ENCODE measurements at regions not wholly inside any gene's neighbourhood (a gene's known extent, or its start where the extent isn't known, plus 50 kb on each side); places are given as distances from the start of the nearest gene placed in this dataset.

DNA sequence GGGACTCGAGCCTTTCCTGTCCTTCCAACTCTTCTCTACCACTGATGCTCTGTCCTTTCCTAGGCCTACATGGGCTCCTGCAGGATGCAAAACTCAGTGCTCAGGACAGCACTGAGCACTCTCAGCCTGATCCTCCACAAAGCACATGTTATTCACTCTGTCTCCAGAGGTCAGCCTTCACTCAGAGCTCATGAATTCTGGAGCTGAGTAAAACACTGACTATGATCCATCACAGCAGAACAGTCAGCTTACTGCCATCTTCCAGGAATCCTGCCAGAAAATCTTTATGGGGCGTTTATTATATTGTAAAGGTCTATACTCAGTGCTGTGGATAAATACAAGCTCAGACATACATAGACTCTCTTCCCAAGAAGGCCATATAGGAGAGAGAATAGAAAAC is 121.5 kb upstream of the CPEB2 start:
- no peak for ATAC-seq
- Histone ChIP-seq H3K4me1 (ENCODE audit: control insufficient read depth, insufficient read depth, low read length) (no peaks in the 10 kb centered on the region), H3K27me3 (ENCODE audit: control insufficient read depth, insufficient read depth) (no peaks in the 10 kb centered on the region), H3K27ac (ENCODE audit: low read length) (no peak overlapping the region), H3K4me3 (ENCODE audit: low read length) (no peak overlapping the region), H3K9me3 (ENCODE audit: control insufficient read depth, low read length) (no peaks in the 10 kb centered on the region)
- WGBS: 78% methylated on average over 2 of the region's 2 CpGs
- DNase-seq: no peak
- intact Hi-C loops (cut with DNase I): no loop called here

DNA sequence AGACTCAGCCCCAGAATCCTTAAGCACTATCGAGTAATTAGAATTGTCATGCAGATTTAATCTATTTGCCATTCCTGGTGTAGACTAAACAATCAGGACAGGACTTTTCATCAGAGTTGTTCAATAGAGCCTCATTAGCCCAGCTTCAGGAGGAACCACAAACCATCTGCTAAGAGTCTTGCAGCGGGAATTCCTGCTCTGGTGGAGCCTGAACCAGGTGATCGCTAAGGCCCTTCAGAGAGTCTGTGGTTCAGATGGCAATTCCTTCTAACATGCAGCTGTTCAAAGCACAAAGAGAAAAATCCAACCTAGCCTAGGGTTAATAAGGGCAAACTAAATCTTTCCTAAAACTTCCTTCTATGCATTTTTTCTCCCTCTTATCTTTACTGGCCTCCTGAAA is 119.1 kb upstream of the CPEB2 start:
- H3K27me3 ChIP-seq (ENCODE audit: control insufficient read depth, insufficient read depth): no peaks in the 10 kb centered on the region
- H3K4me3 ChIP-seq (ENCODE audit: low read length): no peak overlapping the region
- 87% methylated on average over 3 of the region's 3 CpGs for WGBS
- H3K9me3 ChIP-seq (ENCODE audit: control insufficient read depth, low read length): no peaks in the 10 kb centered on the region
- no peaks in the 10 kb centered on the region for H3K4me1 ChIP-seq (ENCODE audit: control insufficient read depth, insufficient read depth, low read length)
- ATAC-seq: no peak
- H3K27ac ChIP-seq (ENCODE audit: low read length): no peak overlapping the region
- intact Hi-C loops (cut with DNase I): no loop called here
- DNase-seq: no peak

DNA sequence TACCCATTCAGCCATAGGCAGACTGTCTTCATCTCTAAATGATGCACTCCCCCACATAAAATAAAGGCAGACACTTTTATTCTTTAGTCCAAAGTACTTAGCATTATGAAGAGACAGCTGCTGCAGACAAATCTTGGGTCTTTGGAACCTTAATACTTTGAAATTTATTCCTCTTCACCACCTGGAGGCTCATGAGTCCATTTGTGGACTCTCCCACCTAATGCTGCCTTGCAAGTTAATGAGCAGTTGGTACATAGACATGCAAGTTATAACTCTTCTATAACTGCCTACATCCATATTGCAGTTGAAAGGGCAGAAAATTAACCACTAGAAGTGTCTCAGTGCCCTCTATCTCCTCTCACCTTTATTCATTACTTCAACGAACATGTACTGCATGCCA is 118.6 kb upstream of the CPEB2 start:
- no peak overlapping the region for H3K27ac ChIP-seq (ENCODE audit: low read length)
- intact Hi-C loops (cut with DNase I): no loop called here
- 64% methylated on average over 1 of the region's 1 CpG for WGBS

DNA sequence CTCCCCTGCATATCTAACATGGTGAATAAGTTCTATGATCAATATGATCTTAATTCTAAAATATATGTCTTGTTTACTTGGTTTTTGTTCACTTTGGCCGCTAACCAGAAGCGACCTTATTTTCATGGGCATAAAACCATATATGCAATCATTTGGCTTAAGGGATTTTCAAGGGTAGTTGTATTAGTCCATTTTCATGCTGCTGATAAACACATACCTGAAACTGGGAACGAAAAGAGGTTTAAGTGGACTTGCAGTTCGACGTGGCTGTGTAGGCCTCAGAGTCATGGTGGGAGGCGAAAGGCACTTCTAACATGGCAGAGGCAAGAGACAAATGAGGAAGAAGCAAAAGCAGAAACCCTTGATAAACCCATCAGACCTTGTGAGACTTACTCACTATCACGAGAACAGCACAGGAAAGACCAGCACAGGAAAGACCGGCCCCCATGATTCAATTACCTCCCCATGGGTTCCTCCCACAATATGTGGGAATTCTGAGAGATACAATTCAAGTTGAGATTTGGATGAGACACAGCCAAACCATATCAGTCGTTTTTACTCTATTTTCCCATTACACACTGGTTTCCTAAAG is 114.3 kb upstream of the CPEB2 start:
- intact Hi-C loops (cut with DNase I): no loop called here

More for the DNA sequence above, 118.6 kb upstream of the CPEB2 start:
- Histone ChIP-seq H3K27me3 (ENCODE audit: control insufficient read depth, insufficient read depth) (no peaks in the 10 kb centered on the region), H3K4me1 (ENCODE audit: control insufficient read depth, insufficient read depth, low read length) (no peaks in the 10 kb centered on the region), H3K4me3 (ENCODE audit: low read length) (no peak overlapping the region), H3K9me3 (ENCODE audit: control insufficient read depth, low read length) (no peaks in the 10 kb centered on the region)
- no peak for ATAC-seq
- DNase-seq: no peak

DNA sequence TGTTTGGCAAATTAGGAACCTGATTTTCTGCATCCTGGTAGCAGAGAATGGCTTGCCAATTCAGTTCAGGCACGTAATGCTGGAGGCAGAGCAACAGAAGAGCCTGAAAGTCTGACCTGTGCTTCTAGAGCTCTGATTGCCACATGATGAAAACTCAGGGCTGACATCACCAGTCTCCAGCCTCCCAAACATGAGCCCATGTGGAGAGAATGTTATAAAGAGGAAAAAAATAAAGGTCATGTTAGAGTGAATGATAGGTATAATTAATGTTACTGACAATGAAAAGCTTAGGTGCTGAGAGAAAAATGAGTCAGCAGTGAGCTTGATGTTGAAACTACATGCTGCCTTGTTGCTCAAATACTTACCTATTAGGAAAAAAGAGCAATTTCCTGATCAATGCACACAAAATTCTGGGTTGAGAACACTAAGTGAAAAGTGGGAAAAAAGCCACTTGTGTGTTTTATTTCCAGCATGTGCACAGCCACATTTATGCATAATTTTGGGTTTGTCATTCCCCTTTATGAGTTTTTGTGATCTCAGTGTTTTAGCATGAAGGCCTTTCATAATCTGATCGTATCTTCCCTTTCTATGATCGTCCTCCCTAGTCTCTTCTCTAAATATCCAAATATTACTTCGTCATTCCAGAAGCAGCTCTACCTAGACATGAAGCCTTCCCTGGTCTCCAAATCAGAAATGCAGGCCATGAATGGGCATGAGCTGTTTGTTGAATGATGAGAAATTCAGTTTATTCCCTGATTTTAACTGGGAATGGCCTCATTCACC is 113.3 kb upstream of the CPEB2 start:
- DNase-seq: no peak
- no peaks in the 10 kb centered on the region for H3K9me3 ChIP-seq (ENCODE audit: control insufficient read depth, low read length)
- no peaks in the 10 kb centered on the region for H3K4me1 ChIP-seq (ENCODE audit: control insufficient read depth, insufficient read depth, low read length)
- intact Hi-C loops (cut with DNase I): no loop called here
- H3K4me3 ChIP-seq (ENCODE audit: low read length): no peak overlapping the region
- WGBS: 70% methylated on average over 4 of the region's 4 CpGs
- ATAC-seq: no peak
- H3K27me3 ChIP-seq (ENCODE audit: control insufficient read depth, insufficient read depth): no peaks in the 10 kb centered on the region
- no peak overlapping the region for H3K27ac ChIP-seq (ENCODE audit: low read length)

More for the DNA sequence above, 114.3 kb upstream of the CPEB2 start:
- H3K27ac ChIP-seq (ENCODE audit: low read length): no peak overlapping the region
- 76% methylated on average over 9 of the region's 9 CpGs for WGBS
- ATAC-seq: no peak
- H3K4me1 ChIP-seq (ENCODE audit: control insufficient read depth, insufficient read depth, low read length): no peaks in the 10 kb centered on the region
- no peaks in the 10 kb centered on the region for H3K27me3 ChIP-seq (ENCODE audit: control insufficient read depth, insufficient read depth)
- H3K4me3 ChIP-seq (ENCODE audit: low read length): no peak overlapping the region
- DNase-seq: no peak
- H3K9me3 ChIP-seq (ENCODE audit: control insufficient read depth, low read length): no peaks in the 10 kb centered on the region

DNA sequence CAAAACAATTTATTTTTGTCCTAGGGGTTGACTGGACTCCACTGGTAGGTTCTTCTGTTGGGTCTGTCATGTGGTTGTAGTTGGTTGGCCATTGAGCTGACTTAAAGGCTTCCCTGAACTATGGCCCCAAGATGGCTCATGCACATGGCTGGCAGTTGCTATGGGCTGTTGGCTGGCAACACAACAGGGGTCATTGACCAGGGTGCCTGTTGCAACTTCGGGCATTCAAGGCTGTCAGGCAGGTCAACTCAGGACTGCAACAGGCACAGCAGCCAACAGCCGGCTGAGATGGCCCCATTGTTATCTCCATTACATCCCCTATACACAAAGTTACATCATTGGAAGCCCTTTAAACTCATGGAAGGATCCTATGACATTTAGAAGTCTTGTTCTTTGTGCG is 109.7 kb upstream of the CPEB2 start:
- intact Hi-C loops (cut with DNase I): no loop called here

DNA sequence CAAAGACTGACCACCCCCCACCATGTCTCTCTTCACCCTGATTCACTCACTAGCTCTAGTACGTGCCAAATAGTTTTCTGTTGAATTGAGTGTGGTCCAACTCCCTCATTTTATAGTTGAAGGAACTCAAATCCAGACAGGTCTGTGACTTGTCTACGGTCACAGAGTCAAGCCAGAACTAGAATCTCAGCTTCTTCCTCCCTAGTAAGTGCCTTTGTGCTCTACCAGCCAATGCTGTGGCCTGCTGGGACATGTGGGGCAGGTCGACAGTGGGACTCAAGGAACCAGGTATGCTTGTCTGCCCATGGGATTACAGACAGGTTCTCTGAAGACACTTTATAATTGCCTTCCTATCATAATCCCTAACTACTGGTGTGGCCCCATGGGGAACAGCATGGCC is 108.6 kb upstream of the CPEB2 start:
- ATAC-seq (no peak), DNase-seq (no peak)
- no peak overlapping the region for H3K4me3 ChIP-seq (ENCODE audit: low read length)
- no peak overlapping the region for H3K27ac ChIP-seq (ENCODE audit: low read length)
- H3K4me1 ChIP-seq (ENCODE audit: control insufficient read depth, insufficient read depth, low read length): no peaks in the 10 kb centered on the region
- H3K27me3 ChIP-seq (ENCODE audit: control insufficient read depth, insufficient read depth): no peaks in the 10 kb centered on the region
- H3K9me3 ChIP-seq (ENCODE audit: control insufficient read depth, low read length): no peaks in the 10 kb centered on the region
- intact Hi-C loops (cut with DNase I): no loop called here
- WGBS: 84% methylated on average over 3 of the region's 3 CpGs

More for the DNA sequence above, 109.7 kb upstream of the CPEB2 start:
- ATAC-seq (no peak), DNase-seq (no peak)
- Histone ChIP-seq H3K4me1 (ENCODE audit: control insufficient read depth, insufficient read depth, low read length) (no peaks in the 10 kb centered on the region), H3K27ac (ENCODE audit: low read length) (no peak overlapping the region), H3K9me3 (ENCODE audit: control insufficient read depth, low read length) (no peaks in the 10 kb centered on the region), H3K4me3 (ENCODE audit: low read length) (no peak overlapping the region), H3K27me3 (ENCODE audit: control insufficient read depth, insufficient read depth) (no peaks in the 10 kb centered on the region)
- WGBS: 89% methylated on average over 3 of the region's 3 CpGs

DNA sequence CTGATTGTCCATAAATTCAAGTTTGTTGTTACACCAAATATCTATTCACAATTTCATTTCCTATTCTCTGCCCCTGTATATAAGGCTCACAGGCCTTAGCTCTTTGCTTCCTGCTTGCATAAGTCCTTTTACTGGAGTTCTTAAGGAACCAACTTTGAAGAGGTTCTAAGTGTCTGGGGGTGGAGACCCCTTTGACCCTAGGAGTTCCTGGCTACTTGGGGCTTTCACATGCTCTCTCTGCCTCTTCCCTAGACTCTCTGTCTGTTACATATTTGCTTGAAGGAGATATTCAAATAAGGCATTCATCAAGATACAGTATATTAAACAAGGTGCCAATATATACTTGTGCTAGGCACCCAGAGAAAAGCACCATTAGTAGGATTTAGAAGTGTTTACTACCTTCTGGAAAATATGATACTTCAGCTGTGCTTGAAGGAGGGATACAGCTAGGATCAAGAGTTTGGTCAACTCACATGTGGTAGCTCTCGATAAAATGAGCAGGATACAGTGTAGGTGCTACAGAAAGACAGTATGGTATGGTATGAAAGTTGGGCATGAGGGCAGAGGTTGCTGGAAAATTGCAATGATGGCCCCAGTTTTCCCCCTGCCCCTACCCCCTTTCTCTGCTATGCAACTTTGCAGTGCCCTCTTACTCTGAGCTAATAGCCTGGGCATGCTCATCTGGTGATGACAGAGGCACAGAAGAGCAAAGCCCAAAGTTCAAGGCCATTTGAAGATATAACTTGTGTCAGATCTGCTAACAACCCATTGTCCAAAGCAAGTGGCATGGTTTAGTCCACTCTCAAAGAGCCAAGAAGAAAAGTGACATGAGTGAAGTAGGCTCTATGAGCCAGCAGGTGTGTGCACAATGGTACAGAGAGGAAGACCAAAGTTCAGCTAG is 107.6 kb upstream of the CPEB2 start:
- H3K27ac ChIP-seq (ENCODE audit: low read length): no peak overlapping the region

DNA sequence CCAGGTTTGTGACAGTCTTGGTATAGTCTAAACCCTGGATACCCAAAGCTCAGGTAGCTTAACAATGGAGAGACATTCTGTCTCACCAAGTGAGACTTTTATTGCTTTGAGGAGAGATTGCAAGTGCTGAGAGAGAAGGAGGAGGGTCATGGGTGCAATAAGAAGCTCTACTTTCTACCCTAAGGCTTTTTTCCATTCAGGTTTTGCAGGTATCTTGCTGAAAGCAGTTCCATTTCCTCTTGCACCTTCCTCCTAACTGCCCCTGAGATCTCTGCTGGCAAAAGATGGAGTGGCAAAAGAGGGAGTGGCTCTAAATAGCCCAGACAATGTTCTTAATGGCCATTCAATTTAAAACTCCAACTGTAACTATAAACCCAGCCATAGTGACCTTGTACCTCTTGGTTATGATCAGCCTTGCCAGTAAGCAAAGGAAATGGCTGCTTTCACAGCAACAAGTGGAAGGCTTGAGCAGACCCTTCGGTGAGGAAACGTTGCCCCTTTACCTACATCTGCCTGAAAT is 105.6 kb upstream of the CPEB2 start:
- Histone ChIP-seq H3K27me3 (ENCODE audit: control insufficient read depth, insufficient read depth) (no peaks in the 10 kb centered on the region), H3K27ac (ENCODE audit: low read length) (no peak overlapping the region), H3K4me3 (ENCODE audit: low read length) (no peak overlapping the region), H3K9me3 (ENCODE audit: control insufficient read depth, low read length) (no peaks in the 10 kb centered on the region), H3K4me1 (ENCODE audit: control insufficient read depth, insufficient read depth, low read length) (no peaks in the 10 kb centered on the region)
- no peak for DNase-seq
- 92% methylated on average over 2 of the region's 2 CpGs for WGBS
- intact Hi-C loops (cut with DNase I): no loop called here
- ATAC-seq: no peak

More for the DNA sequence above, 107.6 kb upstream of the CPEB2 start:
- ATAC-seq: no peak
- Histone ChIP-seq H3K27me3 (ENCODE audit: control insufficient read depth, insufficient read depth) (no peaks in the 10 kb centered on the region), H3K9me3 (ENCODE audit: control insufficient read depth, low read length) (no peaks in the 10 kb centered on the region), H3K4me3 (ENCODE audit: low read length) (no peak overlapping the region), H3K4me1 (ENCODE audit: control insufficient read depth, insufficient read depth, low read length) (no peaks in the 10 kb centered on the region)
- WGBS: 90% methylated on average over 1 of the region's 1 CpG
- no peak for DNase-seq
- intact Hi-C loops (cut with DNase I): no loop called here

DNA sequence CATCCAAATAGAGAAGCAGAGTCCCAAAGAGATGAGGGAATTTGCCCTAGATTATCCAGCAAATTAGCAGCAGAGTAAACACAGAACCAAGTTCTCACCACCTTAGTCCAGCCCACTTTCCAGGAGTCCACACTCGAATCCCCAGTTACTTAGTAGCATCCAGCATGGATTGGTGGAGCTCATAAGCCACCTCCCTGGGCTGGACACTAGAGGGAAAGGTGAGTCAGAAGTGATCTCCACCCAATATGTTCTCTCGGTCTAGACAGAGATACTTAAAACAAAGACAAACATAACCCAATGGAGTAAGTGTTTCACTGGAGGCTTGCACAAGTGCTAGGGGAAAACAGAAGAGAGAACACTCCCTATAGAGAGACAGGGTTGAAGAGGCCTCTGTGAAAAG is 105.1 kb upstream of the CPEB2 start:
- H3K27ac ChIP-seq (ENCODE audit: low read length): no peak overlapping the region
- ATAC-seq: no peak
- intact Hi-C loops (cut with DNase I): no loop called here
- no peaks in the 10 kb centered on the region for H3K9me3 ChIP-seq (ENCODE audit: control insufficient read depth, low read length)
- no peak overlapping the region for H3K4me3 ChIP-seq (ENCODE audit: low read length)
- no peak for DNase-seq
- H3K27me3 ChIP-seq (ENCODE audit: control insufficient read depth, insufficient read depth): no peaks in the 10 kb centered on the region
- H3K4me1 ChIP-seq (ENCODE audit: control insufficient read depth, insufficient read depth, low read length): no peaks in the 10 kb centered on the region
- WGBS: 77% methylated on average over 2 of the region's 2 CpGs

DNA sequence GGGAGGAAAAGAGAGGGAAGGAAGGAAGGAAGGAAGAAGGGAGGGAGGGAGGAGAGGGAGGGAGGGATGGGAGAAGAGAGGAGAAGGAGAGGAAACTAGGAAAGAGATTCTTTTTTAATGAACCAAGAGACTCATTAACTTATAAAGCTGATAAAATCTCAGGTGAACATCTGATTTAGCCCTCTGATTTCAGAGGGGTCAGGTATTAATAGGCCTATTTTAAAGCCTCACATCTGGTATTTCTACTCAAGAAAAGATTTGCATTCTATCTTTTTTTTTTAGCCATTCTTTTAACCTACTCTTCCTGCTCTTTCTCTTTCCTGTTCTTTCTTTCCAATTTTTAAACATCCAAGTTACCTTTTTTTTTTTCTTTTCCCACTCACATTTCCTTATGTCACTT is 103.3 kb upstream of the CPEB2 start:
- Histone ChIP-seq H3K27ac (ENCODE audit: low read length) (no peak overlapping the region), H3K9me3 (ENCODE audit: control insufficient read depth, low read length) (no peaks in the 10 kb centered on the region), H3K4me3 (ENCODE audit: low read length) (no peak overlapping the region), H3K4me1 (ENCODE audit: control insufficient read depth, insufficient read depth, low read length) (no peaks in the 10 kb centered on the region), H3K27me3 (ENCODE audit: control insufficient read depth, insufficient read depth) (no peaks in the 10 kb centered on the region)
- intact Hi-C loops (cut with DNase I): no loop called here
- no peak for DNase-seq
- ATAC-seq: no peak

Data from right cardiac atrium (tissue), 5 donors.